Pancreas (tissue), 10 donors: ENCODE measurements at regions not wholly inside any gene's neighbourhood (a gene's known extent, or its start where the extent isn't known, plus 50 kb on each side); places are given as distances from the start of the nearest gene placed in this dataset.
"Not testable (repeated sequence)": the region's sequence is repeated elsewhere in the genome, so short reads cannot be mapped to it uniquely, and the experiment has no call there.

Experiments
- ATAC-seq, 4 donors: fragments of 200-7000 bp; cut with Tn5 transposase; one replicate each; pipeline versions ENCODE4 v1.8.0 to v1.9.1; 2020; ENCODE audit warnings: mild to moderate bottlenecking in 4 of 4, moderate library complexity in 4 of 4
- DNase-seq, 6 donors: peaks; one replicate each; pipeline ENCODE4 v3.0.0-alpha.2; 2020
- FAIRE-seq: peaks from 2 replicates; lab custom pipeline; 2012; peaks lifted over from hg19 to GRCh38; lab: Jason Lieb, UNC
- H3K27ac ChIP-seq, 4 donors: fragments of 200-600 bp; sonication (generic); 1 replicate in 3 of 4; 2 replicates in 1 of 4; pipeline versions ENCODE4 v1.5.0 to v1.8.0; 2020
- H3K27me3 ChIP-seq, 4 donors: fragments of 200-600 bp; one replicate each; pipeline ENCODE4 v1.8.0; 2021
- H3K36me3 ChIP-seq, 3 donors: fragments of 200-600 bp; sonication (generic) in 1 of 3; one replicate each; pipeline versions ENCODE4 v1.5.0 to v1.8.0; 2020 to 2021
- H3K4me1 ChIP-seq, 3 donors: fragments of 200-600 bp; one replicate each; pipeline ENCODE4 v1.8.0; 2021
- H3K4me3 ChIP-seq, 4 donors: fragments of 200-600 bp; sonication (generic) in 2 of 4; one replicate each; pipeline versions ENCODE4 v1.5.0 to v1.8.0; 2020 to 2021
- H3K9me3 ChIP-seq, 4 donors: fragments of 200-600 bp; one replicate each; pipeline ENCODE4 v1.8.0; 2021
- CTCF ChIP-seq, 4 donors: fragments of 200-600 bp; sonication (generic) in 3 of 4; IDR thresholded peaks; one replicate each; pipeline versions ENCODE4 v1.5.0 to v1.8.0; 2021; ENCODE audit warnings: antibody characterized with exemption in 4 of 4
- WGBS, 2 donors: extraction: QIAGEN DNeasy Blood & Tissue Kit; methylation state at CpG; one replicate each; pipeline ENCODE4 v1.1.7; 2013; 5-methylcytosine and 5-hydroxymethylcytosine counted together
- intact Hi-C, 3 donors: fragments of 100-400 bp; cut with DNase I; formaldehyde crosslinking; loops; one replicate each; pipeline versions ENCODE4 v1.11.1 to v1.14.2; 2022
- donor health status: healthy with polysubstance abuse.
- donor health status: DM: no; HTN: no; CAD: no; lungs with moderate emphysema.
- donor health status: DM: no; HTN: no; CAD: no.
- donor health status: control.
- donor health status: control.
- donor health status: Bipolar disorder and iron deficiency.
- donor health status: DM: yes; HTN: yes; CAD: no.
- donor health status: DM: no; HTN: no; CAD: no.
- donor health status: DM: no; HTN: no; CAD: no.
- donor health status: DM: yes; HTN: yes; CAD: no.

- WGBS, 2 donors: 63 to 91% methylated on average over 1 of the region's 1 CpG
- FAIRE-seq: no peak
- H3K36me3 ChIP-seq: no peaks in the 10 kb centered on the region
- intact Hi-C loops: no loop called here
- ATAC-seq: no peak
- no peak overlapping the region for H3K27ac ChIP-seq
- H3K27me3 ChIP-seq: no peaks in the 10 kb centered on the region
- H3K4me3 ChIP-seq: no peak overlapping the region
- no peak for TF ChIP-seq CTCF (IDR thresholded peaks at IDR 0.05)
- H3K9me3 ChIP-seq: no peaks in the 10 kb centered on the region
- no peaks in the 10 kb centered on the region for H3K4me1 ChIP-seq
- DNase-seq: no peak
These were observed 339.7 kb upstream of the COL8A1 start for GRCh38 chr3:99298661-99299060.

DNA sequence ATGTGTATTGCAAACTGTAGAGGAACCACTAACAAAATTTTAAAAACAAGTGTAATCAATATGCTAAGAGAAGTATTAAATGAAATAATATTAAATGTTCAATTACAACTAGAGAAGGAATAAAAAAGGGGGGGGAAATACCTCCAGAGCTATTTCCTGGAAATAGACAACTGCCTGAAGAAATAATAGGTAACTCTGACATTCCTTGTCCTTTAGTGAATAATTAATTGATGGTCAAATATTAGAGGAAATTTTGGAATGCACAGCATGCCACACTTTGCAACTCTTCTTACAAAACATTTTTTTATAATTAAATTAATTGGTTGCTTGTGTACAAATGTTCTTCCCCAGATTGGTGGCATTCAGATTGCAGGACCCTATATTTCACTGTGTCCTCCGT, 342.6 kb upstream of the COL8A1 start:
- 47 to 50% methylated on average over 1 of the region's 1 CpG for WGBS, 2 donors
- DNase-seq: no peak
- intact Hi-C loops: no loop called here
- Histone ChIP-seq H3K4me3 (no peak overlapping the region), H3K27me3 (no peaks in the 10 kb centered on the region), H3K27ac (no peak overlapping the region), H3K4me1 (no peaks in the 10 kb centered on the region), H3K9me3 (no peaks in the 10 kb centered on the region), H3K36me3 (no peaks in the 10 kb centered on the region)
- ATAC-seq: no peak
- TF ChIP-seq CTCF (IDR thresholded peaks at IDR 0.05): no peak
- no peak for FAIRE-seq

DNA sequence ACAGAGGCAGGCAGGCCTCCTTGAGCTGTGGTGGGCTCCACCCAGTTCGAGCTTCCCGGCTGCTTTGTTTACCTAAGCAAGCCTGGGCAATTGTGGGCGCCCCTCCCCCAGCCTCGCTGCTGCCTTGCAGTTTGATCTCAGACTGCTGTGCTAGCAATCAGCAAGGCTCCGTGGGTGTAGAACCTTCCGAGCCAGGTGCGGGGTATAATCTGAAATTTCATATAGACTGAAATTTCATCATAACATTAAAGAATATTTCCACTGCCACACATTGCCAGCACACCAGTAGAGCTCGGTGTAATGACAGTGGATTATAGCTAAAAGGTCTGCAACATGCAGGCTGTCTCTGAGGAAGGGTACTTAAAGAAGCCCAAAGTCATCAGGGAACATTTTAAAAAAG, 344.3 kb upstream of the COL8A1 start:
- ATAC-seq, H3K27ac ChIP-seq, intact Hi-C loops, H3K4me1 ChIP-seq, H3K9me3 ChIP-seq, H3K27me3 ChIP-seq, H3K4me3 ChIP-seq, H3K36me3 ChIP-seq, DNase-seq, FAIRE-seq: not testable (repeated sequence)
- WGBS, 2 donors: 13% methylated on average over 5 to 6 of the region's 8 CpGs

- WGBS, 2 donors: 33 to 46% methylated on average over 2 of the region's 2 CpGs
- FAIRE-seq (no peak), DNase-seq (no peak), ATAC-seq (no peak)
- intact Hi-C loops: no loop called here
- Histone ChIP-seq H3K9me3 (no peaks in the 10 kb centered on the region), H3K4me1 (no peaks in the 10 kb centered on the region), H3K27ac (no peak overlapping the region), H3K4me3 (no peak overlapping the region), H3K36me3 (no peaks in the 10 kb centered on the region), H3K27me3 (no peaks in the 10 kb centered on the region)
- no peak for TF ChIP-seq CTCF (IDR thresholded peaks at IDR 0.05)
These were observed 350.5 kb upstream of the COL8A1 start for GRCh38 chr3:99287876-99288275.

DNA sequence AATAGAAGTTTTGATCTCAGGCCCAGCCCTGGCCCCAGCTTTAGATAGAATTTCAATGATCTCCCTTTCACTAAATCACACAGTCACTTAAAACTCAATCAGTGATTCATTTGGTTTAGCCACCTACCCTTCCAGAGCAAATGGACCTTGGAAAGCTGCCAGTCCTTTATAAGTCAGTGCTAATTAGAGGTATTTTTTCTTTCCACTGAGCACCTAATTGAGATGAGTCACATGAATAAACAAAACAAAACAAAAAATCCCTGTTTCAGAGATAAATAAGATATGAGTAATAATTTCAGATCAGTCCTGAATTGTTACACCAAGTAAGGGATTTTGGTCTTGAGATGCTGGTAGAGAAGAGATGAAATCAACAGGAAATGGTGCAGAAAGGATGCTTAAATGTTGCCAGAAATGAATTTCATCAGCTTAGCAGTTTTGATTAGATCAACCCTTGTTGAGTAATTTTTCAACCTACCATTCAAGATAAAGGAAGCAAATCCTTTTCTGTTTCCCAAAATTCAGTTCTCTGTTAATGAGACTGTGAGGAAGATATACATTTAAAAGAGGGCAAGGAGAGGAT, 352.0 kb upstream of the COL8A1 start:
- FAIRE-seq (no peak), ATAC-seq (no peak), DNase-seq (no peak)
- H3K36me3 ChIP-seq: no peaks in the 10 kb centered on the region
- H3K9me3 ChIP-seq: no peaks in the 10 kb centered on the region
- no peaks in the 10 kb centered on the region for H3K27me3 ChIP-seq
- H3K4me1 ChIP-seq: no peaks in the 10 kb centered on the region
- no peak overlapping the region for H3K27ac ChIP-seq
- no peak overlapping the region for H3K4me3 ChIP-seq
- intact Hi-C loops: no loop called here
- no peak for TF ChIP-seq CTCF (IDR thresholded peaks at IDR 0.05)
